NB4 (cell line): ENCODE measurements at regions not wholly inside any gene's neighbourhood (a gene's known extent, or its start where the extent isn't known, plus 50 kb on each side); places are given as distances from the start of the nearest gene placed in this dataset.

Experiments used
- DNase-seq: peaks from one replicate; pipeline ENCODE4 v3.0.0; 2010; ENCODE audit warnings: low read depth
- H3K4me3 ChIP-seq: one replicate; pipeline ENCODE4 v1.5.1; 2011; ENCODE audit warnings: mild to moderate bottlenecking, low read depth, low read length, moderate library complexity
- MYC ChIP-seq: IDR thresholded peaks from 2 replicates; pipeline ENCODE4 v1.6.1; 2011; ENCODE audit warnings: low read depth, low read length
- POLR2A ChIP-seq: IDR thresholded peaks from 2 replicates; pipeline ENCODE4 v1.6.1; 2011; ENCODE audit warnings: mild to moderate bottlenecking; ENCODE audit not compliant: insufficient read length; ENCODE audit errors: extremely low read depth
- TF ChIP-seq, protein P1 (sequence below): IDR thresholded peaks from one replicate; pipeline ENCODE4 v1.5.1; 2012; ENCODE audit warnings: low read depth, low read length
- TF ChIP-seq, protein P2 (sequence below): IDR thresholded peaks from 2 replicates; pipeline ENCODE4 v1.6.1; 2011; ENCODE audit warnings: low read depth, low read length

DNA sequence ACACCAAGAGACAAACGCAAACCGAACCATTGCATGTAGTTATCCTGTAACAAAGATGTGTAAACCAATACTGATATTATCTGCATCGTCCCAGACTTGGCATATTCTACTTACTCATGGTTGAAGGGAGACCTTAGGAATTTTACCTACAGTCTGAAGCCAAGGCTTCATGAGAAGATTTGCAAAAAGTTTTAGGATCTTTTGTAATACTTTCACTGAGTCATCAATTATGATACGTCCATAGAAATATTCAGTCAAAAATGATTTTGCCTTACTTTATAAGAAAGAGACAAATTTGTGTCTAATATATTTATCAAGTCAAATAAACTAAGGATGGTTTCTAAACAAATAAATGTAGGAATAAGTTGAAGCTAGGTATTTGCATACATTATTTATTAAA lies 1176.1 kb upstream of the ADGRL2 start:
- TF ChIP-seq, protein P1, sequence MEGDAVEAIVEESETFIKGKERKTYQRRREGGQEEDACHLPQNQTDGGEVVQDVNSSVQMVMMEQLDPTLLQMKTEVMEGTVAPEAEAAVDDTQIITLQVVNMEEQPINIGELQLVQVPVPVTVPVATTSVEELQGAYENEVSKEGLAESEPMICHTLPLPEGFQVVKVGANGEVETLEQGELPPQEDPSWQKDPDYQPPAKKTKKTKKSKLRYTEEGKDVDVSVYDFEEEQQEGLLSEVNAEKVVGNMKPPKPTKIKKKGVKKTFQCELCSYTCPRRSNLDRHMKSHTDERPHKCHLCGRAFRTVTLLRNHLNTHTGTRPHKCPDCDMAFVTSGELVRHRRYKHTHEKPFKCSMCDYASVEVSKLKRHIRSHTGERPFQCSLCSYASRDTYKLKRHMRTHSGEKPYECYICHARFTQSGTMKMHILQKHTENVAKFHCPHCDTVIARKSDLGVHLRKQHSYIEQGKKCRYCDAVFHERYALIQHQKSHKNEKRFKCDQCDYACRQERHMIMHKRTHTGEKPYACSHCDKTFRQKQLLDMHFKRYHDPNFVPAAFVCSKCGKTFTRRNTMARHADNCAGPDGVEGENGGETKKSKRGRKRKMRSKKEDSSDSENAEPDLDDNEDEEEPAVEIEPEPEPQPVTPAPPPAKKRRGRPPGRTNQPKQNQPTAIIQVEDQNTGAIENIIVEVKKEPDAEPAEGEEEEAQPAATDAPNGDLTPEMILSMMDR = no peak
- TF ChIP-seq, protein P2, sequence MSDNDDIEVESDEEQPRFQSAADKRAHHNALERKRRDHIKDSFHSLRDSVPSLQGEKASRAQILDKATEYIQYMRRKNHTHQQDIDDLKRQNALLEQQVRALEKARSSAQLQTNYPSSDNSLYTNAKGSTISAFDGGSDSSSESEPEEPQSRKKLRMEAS = no peak
- no peak for TF ChIP-seq POLR2A
- TF ChIP-seq MYC = no peak
- no peak overlapping the region for H3K4me3 ChIP-seq
- DNase-seq = no peak

DNA sequence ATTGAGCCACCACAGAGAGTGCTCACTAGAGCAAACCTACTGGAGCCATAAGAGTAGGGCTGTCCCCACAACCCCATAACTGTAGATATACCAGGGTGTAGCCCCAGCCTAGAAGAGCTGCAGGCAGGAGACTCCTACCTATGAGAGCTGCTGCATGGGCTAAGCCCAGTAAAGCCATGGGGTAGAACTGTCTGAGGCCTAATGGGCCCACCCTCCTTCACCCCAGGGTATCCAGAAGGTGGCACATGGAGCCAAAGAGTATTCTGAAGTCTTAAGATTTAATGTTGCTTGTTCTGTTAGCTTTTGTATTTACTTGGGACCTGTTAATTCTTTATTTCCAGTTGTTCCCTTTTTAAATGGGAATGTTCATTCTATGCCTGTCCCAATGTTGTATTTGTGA lies 1193.7 kb upstream of the ADGRL2 start:
- TF ChIP-seq, protein P1 = no peak
- TF ChIP-seq, protein P2 = no peak
- TF ChIP-seq POLR2A (no peak), MYC (no peak)
- no peak for DNase-seq
- H3K4me3 ChIP-seq = no peak overlapping the region

DNA sequence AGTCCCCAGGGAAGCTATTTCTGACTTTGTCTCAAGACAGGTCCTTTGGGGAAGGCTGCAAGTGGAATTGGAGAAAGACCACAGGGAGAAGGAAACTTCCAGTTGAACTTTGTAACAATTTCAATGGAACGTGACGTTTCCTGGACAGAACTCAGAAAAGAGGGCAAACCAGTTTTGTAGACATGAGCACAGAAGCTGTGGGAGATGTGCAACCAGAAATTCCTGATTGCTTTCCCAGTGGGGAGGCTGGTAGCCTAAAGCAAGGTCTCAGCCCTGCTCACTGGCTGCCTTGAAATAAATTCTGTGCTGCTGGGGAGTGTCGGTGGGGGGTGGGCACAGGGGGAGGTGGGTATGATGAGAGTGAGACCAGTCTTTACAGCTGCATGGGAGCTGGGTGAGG lies 1206.7 kb upstream of the ADGRL2 start:
- no peak overlapping the region for H3K4me3 ChIP-seq
- no peak for DNase-seq
- TF ChIP-seq POLR2A (no peak), MYC (no peak)
- TF ChIP-seq, protein P2 = no peak
- TF ChIP-seq, protein P1 = no peak

DNA sequence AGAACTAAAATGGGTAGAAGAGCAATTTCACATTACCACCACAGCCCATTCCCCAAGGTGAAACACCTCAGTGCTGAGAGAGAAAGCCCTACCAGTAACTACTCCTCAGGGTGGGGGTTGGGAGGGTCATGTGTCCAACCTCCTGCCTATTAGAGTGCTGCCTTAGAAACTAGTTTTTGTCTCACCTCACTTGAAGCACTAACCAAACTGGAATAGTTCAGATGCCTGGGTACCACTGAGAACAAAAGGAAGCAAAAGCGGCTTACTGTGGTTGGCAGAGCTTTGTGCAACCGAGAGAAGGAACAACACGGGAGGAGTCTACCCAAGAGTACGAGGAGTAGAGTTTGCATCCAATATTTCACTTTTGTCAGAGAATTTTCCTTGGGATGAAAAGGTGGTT lies 1207.5 kb upstream of the ADGRL2 start:
- TF ChIP-seq, protein P2 = no peak
- TF ChIP-seq POLR2A = no peak
- no peak overlapping the region for H3K4me3 ChIP-seq
- no peak for DNase-seq

DNA sequence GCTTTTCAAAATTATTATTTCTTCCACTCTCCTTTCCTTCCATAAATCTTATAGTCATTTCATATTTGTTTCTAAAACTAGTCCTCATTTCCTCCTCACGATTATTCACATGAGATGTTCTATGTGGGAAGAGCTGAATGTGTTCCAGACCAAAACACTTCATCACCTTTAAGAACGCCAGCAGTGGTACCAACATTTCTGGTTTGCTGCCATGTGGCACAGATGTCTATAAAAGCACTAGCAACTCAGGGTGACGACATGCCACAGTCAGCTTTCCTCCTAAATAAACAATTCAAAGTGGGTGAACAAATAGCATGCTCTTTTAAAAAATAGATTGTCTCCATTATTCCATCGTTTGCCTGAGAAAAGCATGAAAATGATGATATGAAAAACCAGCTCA lies 1217.8 kb upstream of the ADGRL2 start:
- DNase-seq = no peak
- TF ChIP-seq MYC (no peak), POLR2A (no peak)
- TF ChIP-seq, protein P1 = no peak
- TF ChIP-seq, protein P2 = no peak
- H3K4me3 ChIP-seq = no peak overlapping the region

DNA sequence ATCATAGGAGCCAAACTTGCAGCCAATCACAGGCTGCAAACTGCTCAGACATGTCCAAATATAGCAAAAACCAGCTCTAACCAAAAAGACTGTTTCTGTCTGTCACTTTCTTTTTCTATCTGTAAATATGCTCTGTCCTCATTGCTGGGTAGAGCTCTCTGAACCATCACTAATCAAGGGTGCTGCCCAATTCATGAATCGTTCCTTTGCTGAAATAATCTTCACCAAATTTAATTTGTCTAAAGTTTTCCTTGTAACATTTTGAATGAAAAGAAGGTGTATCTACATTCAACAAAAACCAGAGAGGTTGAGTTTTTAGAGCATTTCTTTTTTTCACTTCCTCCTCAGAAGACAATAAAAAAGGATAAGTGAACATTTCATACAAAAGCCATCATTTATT lies 1221.7 kb upstream of the ADGRL2 start:
- H3K4me3 ChIP-seq = no peak overlapping the region
- no peak for TF ChIP-seq POLR2A
- TF ChIP-seq, protein P1 = no peak
- no peak for DNase-seq
